Duodenal mucosa (tissue), 2 donors: ENCODE measurements at regions not wholly inside any gene's neighbourhood (a gene's known extent, or its start where the extent isn't known, plus 50 kb on each side); places are given as distances from the start of the nearest gene placed in this dataset.
"Not testable (repeated sequence)": the region's sequence is repeated elsewhere in the genome, so short reads cannot be mapped to it uniquely, and the experiment has no call there.

Experiments used
- H3K27ac ChIP-seq: one replicate; pipeline ENCODE4 v1.7.0; 2013; ENCODE audit warnings: low read depth, low read length
- H3K27me3 ChIP-seq, 2 donors: one replicate each; pipeline ENCODE4 v1.7.0; 2013; ENCODE audit warnings: low read length in 2 of 2, control low read depth in 1 of 2; ENCODE audit not compliant: insufficient read depth in 2 of 2, control insufficient read depth in 1 of 2
- H3K36me3 ChIP-seq, 2 donors: one replicate each; pipeline ENCODE4 v1.7.0; 2013; ENCODE audit warnings: low read length in 2 of 2, control low read depth in 1 of 2; ENCODE audit not compliant: insufficient read depth in 2 of 2, control insufficient read depth in 1 of 2
- H3K4me1 ChIP-seq, 2 donors: one replicate each; pipeline ENCODE4 v1.7.0; 2013; ENCODE audit warnings: low read length in 2 of 2, control low read depth in 1 of 2; ENCODE audit not compliant: insufficient read depth in 2 of 2, control insufficient read depth in 1 of 2
- H3K4me3 ChIP-seq, 2 donors: one replicate each; pipeline ENCODE4 v1.7.0; 2013; ENCODE audit warnings: low read length in 2 of 2, low read depth in 1 of 2
- H3K9ac ChIP-seq, 2 donors: one replicate each; pipeline ENCODE4 v1.7.0; 2013; ENCODE audit warnings: low read length in 2 of 2, low read depth in 1 of 2
- H3K9me3 ChIP-seq, 2 donors: one replicate each; pipeline ENCODE4 v1.7.0; 2013; ENCODE audit warnings: low read length in 2 of 2, control low read depth in 1 of 2; ENCODE audit not compliant: control insufficient read depth in 1 of 2

- not testable (repeated sequence) for H3K9me3 ChIP-seq, H3K9ac ChIP-seq, H3K4me3 ChIP-seq, H3K27me3 ChIP-seq, H3K36me3 ChIP-seq, H3K4me1 ChIP-seq, H3K27ac ChIP-seq
Observed at GRCh38 chr1:121470401-121470800, 285.6 kb downstream of the SRGAP2C start.

- Histone ChIP-seq H3K4me1 (no peaks in the 10 kb centered on the region), H3K27ac (no peak overlapping the region), H3K27me3 (no peaks in the 10 kb centered on the region), H3K9ac (no peak overlapping the region), H3K9me3 (no peaks in the 10 kb centered on the region), H3K4me3 (no peak overlapping the region), H3K36me3 (no peaks in the 10 kb centered on the region)
Observed at GRCh38 chr1:121471523-121471922, 286.7 kb downstream of the SRGAP2C start.

GRCh38 chr1:121472017-121472416, 287.2 kb downstream of the SRGAP2C start:
- Histone ChIP-seq H3K4me3 (no peak overlapping the region), H3K27ac (no peak overlapping the region), H3K36me3 (no peaks in the 10 kb centered on the region), H3K9ac (no peak overlapping the region), H3K4me1 (no peaks in the 10 kb centered on the region), H3K27me3 (no peaks in the 10 kb centered on the region), H3K9me3 (peaks cover 0 to under 1% of the 10 kb centered on the region in 2 donors)

DNA sequence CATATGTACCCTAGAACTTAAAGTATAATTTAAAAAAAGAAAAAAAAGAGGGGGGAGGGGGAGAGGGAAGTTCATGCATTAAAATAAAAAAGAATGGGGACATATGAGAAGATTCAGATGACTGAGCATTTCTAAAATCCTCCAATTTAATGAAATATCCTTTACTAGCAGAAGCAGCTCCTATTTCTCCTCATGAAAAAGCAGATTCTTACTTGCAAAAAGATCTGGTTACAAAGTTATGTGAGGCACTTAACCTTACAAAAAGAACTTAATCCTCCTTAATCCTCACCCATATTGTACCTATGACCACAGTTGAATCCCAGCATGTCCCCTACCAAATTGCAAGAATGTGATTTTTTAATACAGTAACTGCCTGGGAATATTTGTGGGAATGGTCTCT, 298.5 kb downstream of the SRGAP2C start:
- Histone ChIP-seq H3K27ac (no peak overlapping the region), H3K36me3 (no peaks in the 10 kb centered on the region), H3K4me1 (no peaks in the 10 kb centered on the region), H3K9ac (no peak overlapping the region), H3K27me3 (no peaks in the 10 kb centered on the region), H3K4me3 (no peak overlapping the region), H3K9me3 (no peaks in the 10 kb centered on the region)

DNA sequence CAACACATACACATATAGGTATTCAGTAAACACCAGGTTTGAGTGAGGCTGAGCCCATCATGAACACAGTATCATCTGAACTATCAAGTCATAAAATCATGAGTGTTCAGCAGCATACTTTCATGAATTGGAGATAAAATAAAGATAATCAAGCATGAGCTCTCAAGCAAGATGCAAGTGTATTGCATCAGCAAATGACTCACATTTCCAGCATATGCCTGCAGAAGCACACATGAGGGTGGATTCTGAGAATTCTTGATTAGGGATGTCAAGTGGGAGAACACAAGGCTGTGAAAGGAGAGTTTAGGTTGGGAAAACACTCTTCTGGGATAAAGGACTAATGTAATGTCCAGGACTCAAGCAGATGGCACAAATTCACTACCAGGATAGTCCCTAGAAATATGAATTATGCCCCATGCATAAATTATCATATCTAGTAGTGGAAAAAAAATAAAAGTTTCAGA, 299.2 kb downstream of the SRGAP2C start:
- Histone ChIP-seq H3K36me3 (no peaks in the 10 kb centered on the region), H3K9ac (no peak overlapping the region), H3K4me1 (no peaks in the 10 kb centered on the region), H3K9me3 (no peaks in the 10 kb centered on the region), H3K4me3 (no peak overlapping the region), H3K27me3 (no peaks in the 10 kb centered on the region), H3K27ac (no peak overlapping the region)

GRCh38 chr1:121494796-121495195, 310.0 kb downstream of the SRGAP2C start:
- not testable (repeated sequence) for H3K27ac ChIP-seq, H3K36me3 ChIP-seq, H3K9ac ChIP-seq, H3K9me3 ChIP-seq, H3K4me3 ChIP-seq, H3K27me3 ChIP-seq, H3K4me1 ChIP-seq

DNA sequence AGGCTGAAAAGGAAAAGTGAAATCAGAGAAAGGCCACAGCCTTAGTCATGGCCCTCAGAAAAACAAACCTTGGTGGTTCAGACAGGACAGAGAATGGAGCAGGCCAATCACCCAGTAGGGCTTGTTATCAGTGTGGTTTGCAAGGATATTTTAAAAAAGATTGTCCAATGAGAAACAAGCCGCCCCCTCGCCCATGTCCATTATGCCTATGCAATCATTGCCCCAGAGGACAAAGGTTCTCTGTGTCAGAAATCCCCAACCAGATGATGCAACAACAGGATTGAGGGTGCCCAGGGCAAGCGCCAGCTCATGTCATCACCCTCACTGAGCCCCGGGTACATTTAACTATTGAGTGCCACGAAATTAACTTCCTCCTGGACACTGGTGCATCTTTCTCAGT, 326.7 kb downstream of the SRGAP2C start:
- H3K4me1 ChIP-seq, H3K4me3 ChIP-seq, H3K9ac ChIP-seq, H3K9me3 ChIP-seq, H3K27ac ChIP-seq, H3K36me3 ChIP-seq, H3K27me3 ChIP-seq: not testable (repeated sequence)

- H3K4me1 ChIP-seq, H3K4me3 ChIP-seq, H3K27ac ChIP-seq, H3K27me3 ChIP-seq, H3K9ac ChIP-seq, H3K9me3 ChIP-seq, H3K36me3 ChIP-seq: not testable (repeated sequence)
Observed at GRCh38 chr1:121511876-121512275, 327.1 kb downstream of the SRGAP2C start.

DNA sequence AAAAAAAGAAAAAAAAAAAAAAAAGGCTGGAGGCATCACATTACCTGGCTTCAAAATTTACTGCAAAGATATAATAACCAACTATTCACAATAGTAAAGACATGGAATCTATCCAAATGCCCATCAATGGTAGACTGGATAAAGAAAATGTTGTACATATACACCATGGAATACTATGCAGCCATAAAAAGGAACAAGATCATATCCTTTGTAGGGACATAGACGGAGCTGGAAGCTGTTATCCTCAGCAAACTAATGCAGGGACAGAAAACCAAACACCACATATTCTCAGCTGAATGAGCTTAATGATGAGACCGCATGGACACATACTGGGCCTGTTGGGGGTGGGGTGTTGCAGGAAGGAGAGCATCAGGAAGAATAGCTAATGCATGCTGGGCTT, 330.5 kb downstream of the SRGAP2C start:
- Histone ChIP-seq H3K9ac (no peak overlapping the region), H3K4me3 (no peak overlapping the region), H3K36me3 (no peaks in the 10 kb centered on the region), H3K9me3 (no peaks in the 10 kb centered on the region), H3K4me1 (no peaks in the 10 kb centered on the region), H3K27me3 (no peaks in the 10 kb centered on the region), H3K27ac (no peak overlapping the region)

- H3K27ac ChIP-seq: no peak overlapping the region
- H3K4me1 ChIP-seq: no peaks in the 10 kb centered on the region
- no peak overlapping the region for H3K9ac ChIP-seq
- H3K9me3 ChIP-seq: no peaks in the 10 kb centered on the region
- no peaks in the 10 kb centered on the region for H3K27me3 ChIP-seq
- H3K36me3 ChIP-seq: no peaks in the 10 kb centered on the region
- no peak overlapping the region for H3K4me3 ChIP-seq
Observed at GRCh38 chr1:121516234-121516967, 331.6 kb downstream of the SRGAP2C start.
